ENCODE measurements at regions not wholly inside any gene's neighbourhood (a gene's known extent, or its start where the extent isn't known, plus 50 kb on each side); places are given as distances from the start of the nearest gene placed in this dataset.
"Not testable (repeated sequence)": the region's sequence is repeated elsewhere in the genome, so short reads cannot be mapped to it uniquely, and the experiment has no call there.

DNA sequence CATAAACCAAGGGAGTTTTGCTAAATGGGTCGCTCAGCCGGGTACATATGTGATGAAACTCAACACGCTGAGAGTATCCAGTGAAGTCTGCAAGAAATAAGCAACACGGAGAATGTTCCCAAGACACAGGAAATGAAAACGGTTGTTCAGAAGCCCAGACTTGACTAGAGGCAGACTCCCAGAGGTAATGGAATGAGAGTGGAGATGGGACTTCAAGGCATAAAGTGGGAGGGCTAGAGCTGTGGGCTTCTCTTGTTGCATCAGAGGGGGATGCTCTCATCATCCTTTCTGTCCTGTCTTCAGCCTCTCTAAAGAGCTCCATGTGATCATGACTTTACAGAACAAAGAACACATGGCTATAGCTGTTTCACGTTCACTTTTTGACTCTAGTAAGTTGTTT is 88.3 kb downstream of the BAMBI start:
- H3K36me3 Mint-ChIP-seq (ENCODE audit: low read depth) = peaks cover 2% of the 10 kb centered on the region
- TF ChIP-seq, protein P1, sequence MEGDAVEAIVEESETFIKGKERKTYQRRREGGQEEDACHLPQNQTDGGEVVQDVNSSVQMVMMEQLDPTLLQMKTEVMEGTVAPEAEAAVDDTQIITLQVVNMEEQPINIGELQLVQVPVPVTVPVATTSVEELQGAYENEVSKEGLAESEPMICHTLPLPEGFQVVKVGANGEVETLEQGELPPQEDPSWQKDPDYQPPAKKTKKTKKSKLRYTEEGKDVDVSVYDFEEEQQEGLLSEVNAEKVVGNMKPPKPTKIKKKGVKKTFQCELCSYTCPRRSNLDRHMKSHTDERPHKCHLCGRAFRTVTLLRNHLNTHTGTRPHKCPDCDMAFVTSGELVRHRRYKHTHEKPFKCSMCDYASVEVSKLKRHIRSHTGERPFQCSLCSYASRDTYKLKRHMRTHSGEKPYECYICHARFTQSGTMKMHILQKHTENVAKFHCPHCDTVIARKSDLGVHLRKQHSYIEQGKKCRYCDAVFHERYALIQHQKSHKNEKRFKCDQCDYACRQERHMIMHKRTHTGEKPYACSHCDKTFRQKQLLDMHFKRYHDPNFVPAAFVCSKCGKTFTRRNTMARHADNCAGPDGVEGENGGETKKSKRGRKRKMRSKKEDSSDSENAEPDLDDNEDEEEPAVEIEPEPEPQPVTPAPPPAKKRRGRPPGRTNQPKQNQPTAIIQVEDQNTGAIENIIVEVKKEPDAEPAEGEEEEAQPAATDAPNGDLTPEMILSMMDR (conservative IDR thresholded peaks at IDR 0.05) = no peak
- H3K9me3 Mint-ChIP-seq = no peaks in the 10 kb centered on the region
- no peak overlapping the region for H3K4me3 Mint-ChIP-seq
- H3K27ac Mint-ChIP-seq (ENCODE audit: unreplicated experiment) = no peak overlapping the region
- H3K27me3 Mint-ChIP-seq (ENCODE audit: low read depth) = peaks cover 2% of the 10 kb centered on the region
- no peak for DNase-seq (ENCODE audit: low read depth, low spot score)
- H3K4me1 Mint-ChIP-seq = peaks cover 49% of the 10 kb centered on the region

DNA sequence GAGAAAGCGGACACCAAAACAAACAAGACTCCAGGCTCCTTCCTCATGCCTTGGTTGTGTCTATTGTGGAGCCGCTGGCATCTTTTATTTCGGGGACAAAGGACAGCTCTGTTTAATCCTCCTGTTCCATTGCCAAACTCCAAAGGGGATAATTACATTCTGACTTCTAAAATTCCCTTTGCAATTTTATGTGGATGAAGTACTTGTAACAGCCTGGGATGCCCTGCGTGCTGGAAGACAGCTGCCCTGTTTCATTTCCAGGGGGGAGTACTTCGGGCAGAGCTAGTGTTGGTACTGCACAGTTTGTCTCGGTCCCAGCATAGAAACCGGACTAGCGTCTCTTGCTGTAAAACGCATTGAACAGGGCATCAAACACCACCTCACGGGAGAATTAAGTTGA is 90.9 kb downstream of the BAMBI start:
- DNase-seq (ENCODE audit: low read depth, low spot score) = no peak
- H3K27ac Mint-ChIP-seq (ENCODE audit: unreplicated experiment) = peak overlapping the region; percentile 5
- no peaks in the 10 kb centered on the region for H3K27me3 Mint-ChIP-seq (ENCODE audit: low read depth)
- TF ChIP-seq, protein P1 (conservative IDR thresholded peaks at IDR 0.05) = no peak
- peaks cover under 1% of the 10 kb centered on the region for H3K36me3 Mint-ChIP-seq (ENCODE audit: low read depth)
- peaks cover 30% of the 10 kb centered on the region for H3K4me1 Mint-ChIP-seq
- peak overlapping the region; percentile 7 for H3K4me3 Mint-ChIP-seq
- no peaks in the 10 kb centered on the region for H3K9me3 Mint-ChIP-seq

DNA sequence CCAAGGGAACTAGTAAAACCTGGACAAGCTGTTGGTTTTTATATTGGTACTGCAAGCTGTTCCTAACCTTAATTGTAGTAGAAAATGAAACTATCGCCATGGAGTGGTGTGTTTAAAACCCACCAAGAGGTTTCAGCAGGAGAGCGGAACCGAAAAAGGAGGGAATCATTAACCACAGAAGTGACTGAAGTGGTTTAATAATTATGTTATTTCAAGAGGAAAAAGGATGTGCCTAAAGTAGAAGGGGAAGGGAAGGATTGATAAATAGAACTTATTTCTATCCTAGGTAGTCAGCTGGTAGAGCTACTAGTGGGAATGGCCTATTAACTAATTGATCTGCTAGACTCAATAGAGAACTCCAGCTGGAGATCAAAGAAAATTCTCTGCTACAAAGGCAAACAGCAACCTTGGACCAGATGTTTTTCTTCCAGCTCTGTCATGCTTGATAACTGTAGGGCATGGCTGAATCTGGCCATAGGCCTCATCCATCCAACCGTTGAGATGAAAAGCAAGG is 91.8 kb downstream of the BAMBI start:
- no peak for DNase-seq (ENCODE audit: low read depth, low spot score)
- TF ChIP-seq, protein P1 (conservative IDR thresholded peaks at IDR 0.05) = no peak
- peaks cover 3% of the 10 kb centered on the region for H3K36me3 Mint-ChIP-seq (ENCODE audit: low read depth)
- H3K4me1 Mint-ChIP-seq = peaks cover 25% of the 10 kb centered on the region
- H3K27ac Mint-ChIP-seq (ENCODE audit: unreplicated experiment) = no peak overlapping the region
- H3K27me3 Mint-ChIP-seq (ENCODE audit: low read depth) = no peaks in the 10 kb centered on the region
- no peak overlapping the region for H3K4me3 Mint-ChIP-seq
- peaks cover 3% of the 10 kb centered on the region for H3K9me3 Mint-ChIP-seq

DNA sequence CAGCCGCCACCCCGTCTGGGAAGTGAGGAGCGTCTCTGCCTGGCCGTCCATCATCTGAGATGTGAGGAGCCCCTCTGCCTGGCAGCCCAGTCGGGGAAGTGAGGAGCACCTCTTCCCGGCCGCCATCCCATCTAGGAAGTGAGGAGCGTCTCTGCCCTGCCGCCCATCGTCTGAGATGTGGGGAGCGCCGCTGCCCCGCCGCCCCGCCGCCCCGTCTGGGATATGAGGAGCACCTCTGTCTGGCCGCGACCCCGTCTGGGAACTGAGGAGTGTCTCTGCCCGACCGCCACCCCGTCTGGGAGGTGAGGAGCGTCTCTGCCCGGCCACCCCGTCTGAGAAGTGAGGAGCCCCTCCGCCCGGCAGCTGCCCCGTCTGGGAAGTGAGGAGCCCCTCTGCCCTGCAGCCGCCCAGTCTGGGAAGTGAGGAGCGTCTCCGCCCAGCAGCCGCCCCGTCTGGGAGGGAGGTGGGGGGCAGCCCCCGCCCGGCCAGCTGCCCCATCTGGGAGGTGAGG is 94.3 kb downstream of the BAMBI start:
- H3K4me3 Mint-ChIP-seq; H3K27ac Mint-ChIP-seq (ENCODE audit: unreplicated experiment): not testable (repeated sequence)
- peaks cover 27% of the 10 kb centered on the region for H3K4me1 Mint-ChIP-seq

DNA sequence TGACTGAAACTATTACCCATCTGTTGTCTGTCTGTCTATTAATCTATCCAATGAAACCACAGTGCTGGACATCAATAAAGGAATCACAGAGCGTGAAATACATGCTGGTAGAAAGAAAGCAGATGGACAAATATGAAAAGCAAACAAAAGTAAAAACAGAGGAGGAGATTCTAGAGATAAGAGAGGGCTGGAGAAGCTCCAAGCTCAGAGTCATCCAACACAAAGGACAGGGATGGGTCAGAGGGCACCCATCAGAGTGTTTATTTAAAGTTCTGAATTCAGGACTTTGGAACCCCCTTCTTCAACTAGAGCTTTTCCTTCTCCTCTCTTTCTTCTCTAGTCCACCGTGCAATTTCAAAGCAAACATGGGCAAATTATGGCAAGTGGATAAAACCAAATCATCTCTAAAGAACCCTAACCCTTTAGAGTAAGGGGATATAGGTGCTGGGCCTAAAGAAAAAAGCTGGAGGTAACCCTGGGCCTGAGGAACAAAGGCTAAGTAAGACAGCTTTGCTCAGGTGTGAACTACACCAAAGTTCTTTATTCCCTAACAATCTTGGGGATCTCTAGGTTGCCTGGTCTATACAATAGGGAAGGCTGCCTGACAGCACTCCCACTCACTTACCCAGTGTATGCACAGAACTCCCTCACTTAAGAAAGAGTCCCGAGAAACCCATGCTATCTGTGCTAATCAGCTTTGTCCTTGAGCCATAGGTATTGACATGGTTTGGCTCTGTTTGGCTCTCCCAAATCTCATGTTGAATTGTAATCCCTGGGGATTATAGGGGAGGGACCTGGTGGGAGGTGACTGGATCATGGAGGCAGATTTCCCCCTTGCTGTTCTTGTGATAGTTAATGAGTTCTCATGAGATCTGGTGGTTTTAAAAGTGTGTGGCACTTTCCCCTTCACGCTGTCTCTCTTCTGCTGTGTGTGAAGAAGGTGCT is 97.0 kb downstream of the BAMBI start:
- TF ChIP-seq, protein P1 (conservative IDR thresholded peaks at IDR 0.05) = no peak
- Mint-ChIP-seq H3K4me3 (no peak overlapping the region), H3K27ac (ENCODE audit: unreplicated experiment) (peak overlapping the region; percentile 66), H3K9me3 (peaks cover 3% of the 10 kb centered on the region), H3K27me3 (ENCODE audit: low read depth) (no peaks in the 10 kb centered on the region), H3K4me1 (peaks cover 20% of the 10 kb centered on the region), H3K36me3 (ENCODE audit: low read depth) (peaks cover 3% of the 10 kb centered on the region)
- DNase-seq (ENCODE audit: low read depth, low spot score) = no peak

More for the DNA sequence above, 94.3 kb downstream of the BAMBI start:
- not testable (repeated sequence) for H3K9me3 Mint-ChIP-seq; DNase-seq (ENCODE audit: low read depth, low spot score); H3K27me3 Mint-ChIP-seq (ENCODE audit: low read depth); H3K36me3 Mint-ChIP-seq (ENCODE audit: low read depth)

DNA sequence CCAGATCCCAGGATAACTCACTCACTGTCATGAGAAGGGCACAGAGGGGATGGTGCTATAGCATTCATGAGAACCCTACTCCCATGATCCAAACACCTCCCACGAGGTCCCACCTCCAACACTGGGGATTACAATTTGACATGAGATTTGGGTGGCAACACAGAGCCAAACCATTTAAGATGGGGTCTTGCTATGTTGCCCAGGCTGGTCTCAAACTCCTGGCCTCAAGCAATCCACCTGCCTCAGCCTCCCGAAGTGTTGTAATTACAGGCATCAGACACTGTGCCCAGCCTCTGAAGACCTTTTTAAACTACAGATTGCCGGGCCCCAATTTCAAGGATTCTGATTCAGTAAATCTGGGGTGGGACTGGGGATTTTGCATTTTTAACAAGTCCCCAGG is 98.5 kb downstream of the BAMBI start:
- no peak overlapping the region for H3K27ac Mint-ChIP-seq (ENCODE audit: unreplicated experiment)
- peaks cover 3% of the 10 kb centered on the region for H3K9me3 Mint-ChIP-seq
- TF ChIP-seq, protein P1 (conservative IDR thresholded peaks at IDR 0.05) = no peak
- no peaks in the 10 kb centered on the region for H3K27me3 Mint-ChIP-seq (ENCODE audit: low read depth)
- peaks cover 18% of the 10 kb centered on the region for H3K4me1 Mint-ChIP-seq
- DNase-seq (ENCODE audit: low read depth, low spot score) = no peak
- no peak overlapping the region for H3K4me3 Mint-ChIP-seq
- peaks cover 3% of the 10 kb centered on the region for H3K36me3 Mint-ChIP-seq (ENCODE audit: low read depth)

Data from neural crest cell (in vitro differentiated cells).